ENCODE measurements at regions not wholly inside any gene's neighbourhood (a gene's known extent, or its start where the extent isn't known, plus 50 kb on each side); places are given as distances from the start of the nearest gene placed in this dataset.

- intact Hi-C loops (cut with micrococcal nuclease) = no loop called here
- no peaks in the 10 kb centered on the region for H3K9me2 ChIP-seq (replicated peaks; ENCODE audit: low read length)
- H3K4me2 ChIP-seq (ENCODE audit: low read length) = no peak overlapping the region
- no peak overlapping the region for H3K27ac ChIP-seq (ENCODE audit: low read length)
- POLR2A ChIA-PET (ENCODE audit: unreplicated experiment) = interaction anchor here (0.5 kb wide), 1 partner anchor 23 kb away, joined by 7 read pairs; no protein-coding TSS in a partner anchor
- no peaks in the 10 kb centered on the region for H3K27me3 ChIP-seq (ENCODE audit: low read length)
- no peak for DNase-seq
- no TSS peak for BruUV-seq (replicated peaks)
- no peak overlapping the region for H3K4me3 ChIP-seq (ENCODE audit: low read length)
- ATAC-seq = no peak
- H4K20me1 ChIP-seq (ENCODE audit: low read length) = no peaks in the 10 kb centered on the region
- CTCF ChIA-PET = no interaction called here
- no peaks in the 10 kb centered on the region for H3K4me1 ChIP-seq (ENCODE audit: insufficient read depth, low read length)
- no peak overlapping the region for H3K9ac ChIP-seq (ENCODE audit: low read length)
- no peak overlapping the region for H2AFZ ChIP-seq (ENCODE audit: low read length)
- H3K9me3 ChIP-seq (ENCODE audit: low read length) = no peaks in the 10 kb centered on the region
- no peaks in the 10 kb centered on the region for H3K36me3 ChIP-seq (ENCODE audit: low read depth, low read length)
- H3K79me2 ChIP-seq (ENCODE audit: low read length) = no peaks in the 10 kb centered on the region
- TF ChIP-seq EZH2 (IDR thresholded peaks at IDR 0.05; ENCODE audit: low read length, unreplicated experiment) = no peak
- no peak for TF ChIP-seq EZH2phosphoT487 (IDR thresholded peaks at IDR 0.05; ENCODE audit: borderline replicate concordance, low read length)
- no peak for TF ChIP-seq CTCF (conservative IDR thresholded peaks at IDR 0.05; ENCODE audit: low read depth, low read length)
- no peaks in the 10 kb centered on the region for H3F3A ChIP-seq (ENCODE audit: low read length, unreplicated experiment)
These were observed 242.4 kb upstream of the SLC10A2 start for GRCh38 chr13:103308667-103309066.

- DNase-seq (no peak), ATAC-seq (no peak)
- Histone ChIP-seq H3K36me3 (ENCODE audit: low read depth, low read length) (no peaks in the 10 kb centered on the region), H2AFZ (ENCODE audit: low read length) (no peak overlapping the region), H4K20me1 (ENCODE audit: low read length) (no peaks in the 10 kb centered on the region), H3K4me3 (ENCODE audit: low read length) (no peak overlapping the region), H3F3A (ENCODE audit: low read length, unreplicated experiment) (no peaks in the 10 kb centered on the region), H3K27ac (ENCODE audit: low read length) (no peak overlapping the region), H3K4me1 (ENCODE audit: insufficient read depth, low read length) (no peaks in the 10 kb centered on the region), H3K4me2 (ENCODE audit: low read length) (no peak overlapping the region), H3K27me3 (ENCODE audit: low read length) (no peaks in the 10 kb centered on the region), H3K9me3 (ENCODE audit: low read length) (no peaks in the 10 kb centered on the region), H3K9me2 (replicated peaks; ENCODE audit: low read length) (no peaks in the 10 kb centered on the region), H3K79me2 (ENCODE audit: low read length) (no peaks in the 10 kb centered on the region), H3K9ac (ENCODE audit: low read length) (no peak overlapping the region)
- TF ChIP-seq EZH2 (IDR thresholded peaks at IDR 0.05; ENCODE audit: low read length, unreplicated experiment) (no peak), EZH2phosphoT487 (IDR thresholded peaks at IDR 0.05; ENCODE audit: borderline replicate concordance, low read length) (no peak), CTCF (conservative IDR thresholded peaks at IDR 0.05; ENCODE audit: low read depth, low read length) (no peak)
- intact Hi-C loops (cut with micrococcal nuclease) = no loop called here
- POLR2A ChIA-PET (ENCODE audit: unreplicated experiment) = no interaction called here
- no TSS peak for BruUV-seq (replicated peaks)
- CTCF ChIA-PET = no interaction called here
These were observed 239.9 kb upstream of the SLC10A2 start for GRCh38 chr13:103306163-103306562.

GRCh38 chr13:103303078-103303651 is 236.9 kb upstream of the SLC10A2 start:
- Histone ChIP-seq H3K4me1 (ENCODE audit: insufficient read depth, low read length) (no peaks in the 10 kb centered on the region), H3K9me2 (replicated peaks; ENCODE audit: low read length) (no peaks in the 10 kb centered on the region), H2AFZ (ENCODE audit: low read length) (no peak overlapping the region), H4K20me1 (ENCODE audit: low read length) (no peaks in the 10 kb centered on the region), H3K79me2 (ENCODE audit: low read length) (no peaks in the 10 kb centered on the region), H3K4me3 (ENCODE audit: low read length) (no peak overlapping the region), H3K9me3 (ENCODE audit: low read length) (no peaks in the 10 kb centered on the region), H3K4me2 (ENCODE audit: low read length) (no peak overlapping the region), H3F3A (ENCODE audit: low read length, unreplicated experiment) (no peaks in the 10 kb centered on the region), H3K27ac (ENCODE audit: low read length) (no peak overlapping the region), H3K9ac (ENCODE audit: low read length) (no peak overlapping the region), H3K36me3 (ENCODE audit: low read depth, low read length) (no peaks in the 10 kb centered on the region), H3K27me3 (ENCODE audit: low read length) (no peaks in the 10 kb centered on the region)
- no TSS peak for BruUV-seq (replicated peaks)
- no peak for DNase-seq
- intact Hi-C loops (cut with micrococcal nuclease) = no loop called here
- no peak for TF ChIP-seq EZH2 (IDR thresholded peaks at IDR 0.05; ENCODE audit: low read length, unreplicated experiment)
- no peak for TF ChIP-seq CTCF (conservative IDR thresholded peaks at IDR 0.05; ENCODE audit: low read depth, low read length)
- no peak for TF ChIP-seq EZH2phosphoT487 (IDR thresholded peaks at IDR 0.05; ENCODE audit: borderline replicate concordance, low read length)
- POLR2A ChIA-PET (ENCODE audit: unreplicated experiment) = no interaction called here
- CTCF ChIA-PET = no interaction called here
- ATAC-seq = no peak
